ENCODE measurements at regions not wholly inside any gene's neighbourhood (a gene's known extent, or its start where the extent isn't known, plus 50 kb on each side); places are given as distances from the start of the nearest gene placed in this dataset.

GRCh38 chr5:124936626-124936933, 190.1 kb upstream of the ZNF608 start:
- no peak for ATAC-seq
- no peak overlapping the region for H3K4me2 ChIP-seq
- ChIA-PET POLR2A (no interaction called here), CTCF (no interaction called here)
- TF ChIP-seq NR3C1 (IDR thresholded peaks at IDR 0.05) (no peak), CBX2 (IDR thresholded peaks at IDR 0.05; ENCODE audit: borderline replicate concordance, low read depth) (no peak), RNF2 (IDR thresholded peaks at IDR 0.05; ENCODE audit: borderline replicate concordance, low read depth) (no peak), MAX (IDR thresholded peaks at IDR 0.05) (no peak), RARB (CRISPR knock-in tag; IDR thresholded peaks at IDR 0.05) (no peak), MAZ (IDR thresholded peaks at IDR 0.05; ENCODE audit: borderline replicate concordance, low read depth, low read length) (no peak)
- H3K4me1 ChIP-seq = no peaks in the 10 kb centered on the region
- 68% methylated on average over 4 of the region's 4 CpGs for WGBS (ENCODE audit: missing lambda C conversion rate)
- no peak for FAIRE-seq
- no peak for DNase-seq (ENCODE audit: low read depth in 1 of 2, low spot score in 1 of 2)
- H3K4me3 ChIP-seq = no peak overlapping the region
- no peak overlapping the region for H3K27ac ChIP-seq
- H3K9me3 ChIP-seq = no peaks in the 10 kb centered on the region

- Histone ChIP-seq H3K4me2 (no peak overlapping the region), H3K9me3 (no peaks in the 10 kb centered on the region), H3K27ac (no peak overlapping the region), H3K4me3 (no peak overlapping the region), H3K4me1 (no peaks in the 10 kb centered on the region)
- TF ChIP-seq CEBPB (IDR thresholded peaks at IDR 0.05) = 0 out of 4 replicates have a peak, but pooled peaks of 1 of the 2 experiments have one; percentile 3
- no peak for TF ChIP-seq HMGXB4 (CRISPR knock-in tag; IDR thresholded peaks at IDR 0.05; ENCODE audit: borderline replicate concordance)
- DNase-seq (ENCODE audit: low read depth in 1 of 2, low spot score in 1 of 2) (no peak), FAIRE-seq (no peak), ATAC-seq (no peak)
- POLR2A ChIA-PET = interaction anchor here (0.6 kb wide), 1 partner anchor 368 kb away, joined by 6 read pairs; no protein-coding TSS in a partner anchor
- CTCF ChIA-PET = interaction anchor here (1.2 kb wide), 1 partner anchor 12 kb away, joined by 3 read pairs; no protein-coding TSS in a partner anchor
- WGBS (ENCODE audit: missing lambda C conversion rate) = 58% methylated on average over 10 of the region's 10 CpGs
Measured at GRCh38 chr5:124941051-124942049, 194.9 kb upstream of the ZNF608 start.

- no peak overlapping the region for H3K27ac ChIP-seq
- 72% methylated on average over 9 of the region's 9 CpGs for WGBS (ENCODE audit: missing lambda C conversion rate)
Measured at GRCh38 chr5:124948062-124948753, 201.8 kb upstream of the ZNF608 start.

More at GRCh38 chr5:124948062-124948753, 201.8 kb upstream of the ZNF608 start:
- ATAC-seq = no peak
- no peak for DNase-seq (ENCODE audit: low read depth in 1 of 2, low spot score in 1 of 2)
- CTCF ChIA-PET = no interaction called here
- H3K4me3 ChIP-seq = no peak overlapping the region
- FAIRE-seq = no peak
- no peaks in the 10 kb centered on the region for H3K4me1 ChIP-seq
- no peaks in the 10 kb centered on the region for H3K9me3 ChIP-seq
- POLR2A ChIA-PET = no interaction called here
- TF ChIP-seq PBX3 (IDR thresholded peaks at IDR 0.05) = no peak
- no peak for TF ChIP-seq FOXS1 (CRISPR knock-in tag; IDR thresholded peaks at IDR 0.05)
- TF ChIP-seq KDM5A (IDR thresholded peaks at IDR 0.05) = no peak
- no peak for TF ChIP-seq FOSB (CRISPR knock-in tag; IDR thresholded peaks at IDR 0.05)
- no peak for TF ChIP-seq MAZ (IDR thresholded peaks at IDR 0.05; ENCODE audit: borderline replicate concordance, low read depth, low read length)
- TF ChIP-seq RAD21 (conservative IDR thresholded peaks at IDR 0.05 in 1 of 2, IDR thresholded peaks at IDR 0.05 in 1 of 2) = no peak
- TF ChIP-seq E2F6 (IDR thresholded peaks at IDR 0.05; ENCODE audit: borderline replicate concordance, low read depth) = no peak
- TF ChIP-seq POLR2AphosphoS2 (conservative IDR thresholded peaks at IDR 0.05; ENCODE audit: low read length) = no peak
- no peak for TF ChIP-seq GATA3 (IDR thresholded peaks at IDR 0.05; ENCODE audit: borderline replicate concordance)
- no peak for TF ChIP-seq MAX (IDR thresholded peaks at IDR 0.05)
- TF ChIP-seq HES2 (IDR thresholded peaks at IDR 0.05) = no peak
- no peak for TF ChIP-seq BCL3 (IDR thresholded peaks at IDR 0.05)
- TF ChIP-seq RARB (CRISPR knock-in tag; IDR thresholded peaks at IDR 0.05) = no peak
- TF ChIP-seq EP300 (IDR thresholded peaks at IDR 0.05) = no peak
- no peak for TF ChIP-seq ZSCAN20 (CRISPR knock-in tag; IDR thresholded peaks at IDR 0.05)
- TF ChIP-seq RCOR1 (IDR thresholded peaks at IDR 0.05; ENCODE audit: low read depth, low read length) = no peak
- TF ChIP-seq EHF (CRISPR knock-in tag; IDR thresholded peaks at IDR 0.05) = no peak
- no peak overlapping the region for H3K4me2 ChIP-seq
